C1 segment of cervical spinal cord (tissue), 14 donors: ENCODE measurements at regions not wholly inside any gene's neighbourhood (a gene's known extent, or its start where the extent isn't known, plus 50 kb on each side); places are given as distances from the start of the nearest gene placed in this dataset.
"Not testable (repeated sequence)": the region's sequence is repeated elsewhere in the genome, so short reads cannot be mapped to it uniquely, and the experiment has no call there.

Experiments
- DNase-seq, 14 donors: peaks; one replicate each; lab custom pipeline; 2025; lab: John Stamatoyannopoulos, UW

DNA sequence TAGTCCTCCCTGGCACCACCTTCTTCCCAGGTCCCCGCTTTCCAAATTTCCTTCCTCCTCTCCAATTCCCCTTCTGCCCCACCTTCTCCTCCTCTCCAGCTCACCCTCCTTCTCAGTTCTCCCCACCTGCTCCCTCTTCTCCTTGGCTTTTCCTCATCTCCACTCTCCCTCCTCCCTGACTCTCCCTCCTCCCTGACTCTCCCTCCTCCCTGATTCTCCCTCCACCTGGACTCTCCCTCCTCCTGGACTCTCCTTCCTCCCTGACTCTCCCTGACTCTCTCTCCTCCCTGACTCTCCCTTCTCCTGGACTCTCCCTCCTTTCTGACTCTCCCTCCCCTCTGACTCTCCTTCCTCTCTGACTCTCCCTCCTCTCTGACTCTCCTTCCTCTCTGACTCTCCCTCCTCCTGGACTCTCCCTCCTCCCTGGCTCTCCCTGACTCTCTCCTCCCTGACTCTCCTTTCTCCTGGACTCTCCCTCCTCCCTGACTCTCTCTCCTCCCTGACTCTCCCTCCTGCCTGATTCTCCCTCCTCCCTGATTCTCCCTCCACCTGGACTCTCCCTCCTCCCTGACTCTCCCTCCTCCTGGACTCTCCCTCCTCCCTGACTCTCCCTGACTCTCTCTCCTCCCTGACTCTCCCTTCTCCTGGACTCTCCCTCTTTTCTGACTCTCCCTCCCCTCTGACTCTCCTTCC, 169.3 kb downstream of the INHBB start:
- DNase-seq = not testable (repeated sequence)

DNA sequence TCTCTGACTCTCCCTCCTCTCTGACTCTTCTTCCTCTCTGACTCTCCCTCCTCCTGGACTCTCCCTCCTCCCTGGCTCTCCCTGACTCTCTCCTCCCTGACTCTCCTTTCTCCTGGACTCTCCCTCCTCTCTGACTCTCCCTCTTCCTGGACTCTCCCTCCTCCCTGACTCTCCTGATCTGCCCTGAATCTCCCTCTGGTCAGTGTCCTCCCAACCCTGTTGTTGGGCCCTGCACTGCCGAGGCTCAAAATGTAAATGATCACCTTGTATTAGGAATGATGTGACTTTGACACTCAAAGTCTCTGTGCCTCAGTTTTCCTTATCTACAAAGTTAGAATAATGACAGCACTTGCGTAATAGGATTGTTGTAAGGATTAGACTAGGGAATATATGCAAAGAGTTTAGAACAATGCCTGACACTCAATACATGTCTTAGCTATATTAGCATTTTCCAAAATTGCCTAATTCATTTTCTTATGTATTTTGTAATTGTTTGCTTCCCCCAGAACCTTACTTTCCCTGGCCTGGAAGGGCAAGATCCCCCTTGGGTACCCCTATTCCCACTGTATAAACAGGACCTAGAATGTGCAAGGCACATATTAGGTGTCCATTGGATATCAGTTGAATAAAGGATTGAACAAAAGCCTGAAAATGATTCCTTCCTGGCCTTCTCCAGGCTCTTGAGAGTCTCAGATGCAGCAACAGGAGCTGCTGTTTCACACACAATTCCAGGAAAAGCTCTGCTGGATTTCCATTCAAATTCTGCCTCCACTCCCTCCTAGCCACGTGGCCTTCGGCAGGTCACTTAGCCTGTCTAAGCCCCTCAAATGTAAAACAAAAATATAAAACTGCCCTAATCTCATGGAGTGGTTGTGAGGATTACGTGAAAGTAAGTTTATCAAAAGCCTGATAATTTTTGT, 170.1 kb downstream of the INHBB start:
- DNase-seq = no peak

DNA sequence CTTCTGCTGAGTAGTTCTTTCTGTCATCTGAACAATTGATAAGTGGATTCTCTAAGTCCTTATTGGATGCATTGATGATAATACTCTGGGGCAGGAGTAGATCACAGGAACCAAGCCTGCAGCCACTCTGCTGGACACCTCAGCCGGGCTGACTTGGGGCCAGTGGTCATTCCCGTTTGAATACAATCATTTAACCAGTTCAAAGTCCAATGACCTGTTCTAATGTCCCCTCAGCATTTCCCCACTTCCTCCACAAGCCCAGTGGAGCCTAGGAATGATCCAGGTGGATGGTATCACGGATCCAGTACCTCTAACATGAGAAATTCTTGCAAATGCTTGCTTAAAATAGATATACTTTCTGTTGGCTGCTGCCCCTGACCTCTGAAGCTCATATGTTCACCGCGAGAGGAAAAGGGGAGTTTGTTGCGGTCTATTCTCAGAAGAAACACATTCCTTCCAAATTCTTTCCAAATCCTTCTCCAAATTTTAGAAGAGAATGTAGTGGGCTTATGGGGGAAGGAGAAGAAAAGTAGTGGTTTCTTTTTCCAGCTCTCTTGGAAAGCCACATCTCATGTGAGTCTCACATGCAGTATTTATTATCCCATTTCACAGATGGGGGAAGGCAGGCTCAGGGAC, 170.9 kb downstream of the INHBB start:
- DNase-seq = no peak

DNA sequence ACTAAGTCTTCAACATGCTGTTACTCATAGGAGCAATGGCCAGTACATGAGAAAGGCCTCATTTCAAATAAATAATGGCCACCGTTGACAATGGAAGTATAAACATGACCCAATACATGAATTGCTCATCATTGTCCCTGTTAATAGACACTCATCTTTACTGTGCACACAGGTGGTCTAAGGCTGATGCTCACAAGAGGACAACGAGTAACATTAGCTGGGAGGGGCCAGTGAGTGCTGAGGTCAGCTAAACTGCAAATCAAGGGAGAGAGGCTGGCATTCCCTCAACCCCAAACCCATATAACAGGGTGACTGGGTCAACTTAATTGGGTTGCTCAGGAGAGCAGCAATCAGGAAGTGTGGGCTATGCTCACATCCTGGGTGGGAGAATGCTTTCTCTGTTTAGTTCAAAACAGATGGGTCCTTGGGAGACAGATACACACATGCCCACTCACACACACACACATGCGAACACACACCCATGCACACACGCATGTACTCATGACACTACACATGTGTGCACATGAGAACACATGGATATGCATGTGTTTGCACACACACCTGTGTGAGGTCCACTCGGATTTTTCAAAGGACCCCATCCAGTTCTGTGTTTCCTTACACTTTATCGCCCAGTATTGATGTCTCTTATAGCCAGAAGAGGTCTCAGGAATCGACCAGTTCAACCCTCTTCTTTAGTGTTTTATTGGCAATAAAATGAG, 172.0 kb downstream of the INHBB start:
- no peak for DNase-seq

DNA sequence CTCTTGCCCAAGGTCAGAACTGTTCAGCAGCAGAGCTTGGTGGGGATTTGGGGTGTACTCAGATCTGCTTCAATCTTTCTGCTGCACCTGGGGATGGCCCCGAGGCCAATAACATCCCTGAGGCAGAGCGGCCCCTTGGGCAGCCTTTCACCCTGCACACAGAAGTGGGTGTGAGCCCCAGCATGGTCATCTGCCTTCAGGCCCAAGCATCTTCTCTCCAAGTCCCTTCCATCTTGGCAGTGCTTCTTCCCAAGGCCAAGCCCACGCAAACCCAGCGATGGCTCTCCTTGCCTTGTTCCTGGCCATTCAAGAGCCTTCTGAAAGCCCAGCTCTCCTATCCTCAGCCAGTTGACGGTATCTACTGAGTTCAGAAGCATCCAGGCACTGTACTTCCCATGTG, 172.9 kb downstream of the INHBB start:
- no peak for DNase-seq

DNA sequence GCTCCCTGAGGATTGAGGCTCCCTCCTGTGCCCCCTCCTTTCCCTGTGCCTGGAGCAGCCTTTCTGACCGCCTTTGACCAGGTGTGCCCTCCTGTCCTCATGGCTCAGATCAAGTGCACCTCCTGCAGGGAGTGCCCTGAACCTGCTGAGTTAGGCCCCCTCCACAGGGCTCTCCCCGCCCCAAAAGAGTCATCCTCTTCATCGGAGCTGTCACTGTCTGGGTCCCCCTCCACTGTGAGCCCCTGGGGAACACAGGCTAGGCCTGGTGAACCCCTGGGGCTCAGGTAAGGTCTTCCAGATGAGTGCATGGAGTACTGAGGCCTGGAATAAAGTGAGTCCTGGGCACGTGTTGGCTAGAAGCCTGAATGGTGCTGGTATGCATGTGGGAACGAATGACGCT, 173.5 kb downstream of the INHBB start:
- DNase-seq = no peak

DNA sequence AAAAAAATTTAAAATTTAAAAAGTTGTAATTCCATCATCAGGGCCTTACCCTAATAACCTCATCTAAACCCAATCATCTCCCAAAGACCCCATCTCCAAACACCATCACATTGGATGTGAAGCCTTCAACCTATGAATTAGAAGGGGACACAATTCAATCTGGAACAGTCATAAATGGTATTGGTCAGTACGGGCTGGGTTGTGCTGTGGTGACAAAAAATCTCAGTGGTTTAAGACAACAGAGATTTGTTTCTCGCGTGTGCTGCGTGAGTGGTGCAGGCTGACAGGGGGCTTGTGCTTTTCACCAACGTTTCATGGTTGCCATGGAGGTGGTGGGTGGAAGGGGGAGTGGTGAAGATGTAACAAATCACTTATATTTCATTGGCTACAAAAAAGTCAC, 174.5 kb downstream of the INHBB start:
- DNase-seq = no peak

DNA sequence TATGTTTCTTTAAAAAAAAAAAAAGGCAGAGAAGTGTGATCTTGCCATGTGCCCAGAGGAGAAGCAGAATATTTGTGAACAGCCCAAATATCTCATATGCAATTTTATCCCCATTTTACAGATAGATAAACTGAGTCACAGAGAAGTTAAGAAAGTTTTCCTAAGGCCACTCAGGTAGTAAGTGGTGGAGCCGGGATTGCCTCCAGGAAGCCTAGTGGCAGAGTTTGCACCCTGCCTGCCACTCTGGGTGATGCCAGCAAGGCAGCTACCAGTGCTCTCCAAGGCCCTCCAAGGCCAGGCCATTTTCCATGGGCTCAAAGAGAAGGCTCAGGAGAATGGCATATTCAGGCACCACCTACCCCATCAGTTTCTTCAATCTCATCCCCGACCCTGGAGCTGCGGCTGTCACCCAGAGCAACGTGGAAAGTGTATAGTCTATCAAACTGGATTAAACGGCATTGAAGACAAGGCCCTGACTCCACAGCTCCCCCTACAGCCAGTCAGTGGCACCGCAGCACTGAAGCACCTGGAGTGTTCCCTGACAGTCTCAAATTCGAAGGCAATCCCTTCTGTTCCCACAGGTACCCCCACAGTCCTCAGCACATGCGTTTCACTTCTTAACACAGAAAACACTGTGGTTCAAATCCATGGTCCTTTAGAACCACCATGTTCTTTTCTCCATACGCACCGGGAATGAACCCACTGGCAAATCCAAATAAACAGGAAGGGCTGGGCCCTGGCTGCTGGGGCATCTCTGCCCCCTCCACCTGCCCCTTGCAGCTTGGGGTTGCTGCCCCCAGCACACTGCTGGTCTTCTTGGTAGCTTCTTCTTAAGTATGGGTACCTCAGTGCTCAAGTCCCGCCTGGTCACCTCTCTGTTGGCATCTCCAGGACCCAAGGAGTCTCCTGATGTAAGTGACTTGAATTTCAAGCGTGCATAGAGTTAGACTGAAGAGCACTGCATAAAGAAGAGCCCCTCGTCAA, 175.3 kb downstream of the INHBB start:
- DNase-seq = peak in 1 of 14 donors; percentile 25

DNA sequence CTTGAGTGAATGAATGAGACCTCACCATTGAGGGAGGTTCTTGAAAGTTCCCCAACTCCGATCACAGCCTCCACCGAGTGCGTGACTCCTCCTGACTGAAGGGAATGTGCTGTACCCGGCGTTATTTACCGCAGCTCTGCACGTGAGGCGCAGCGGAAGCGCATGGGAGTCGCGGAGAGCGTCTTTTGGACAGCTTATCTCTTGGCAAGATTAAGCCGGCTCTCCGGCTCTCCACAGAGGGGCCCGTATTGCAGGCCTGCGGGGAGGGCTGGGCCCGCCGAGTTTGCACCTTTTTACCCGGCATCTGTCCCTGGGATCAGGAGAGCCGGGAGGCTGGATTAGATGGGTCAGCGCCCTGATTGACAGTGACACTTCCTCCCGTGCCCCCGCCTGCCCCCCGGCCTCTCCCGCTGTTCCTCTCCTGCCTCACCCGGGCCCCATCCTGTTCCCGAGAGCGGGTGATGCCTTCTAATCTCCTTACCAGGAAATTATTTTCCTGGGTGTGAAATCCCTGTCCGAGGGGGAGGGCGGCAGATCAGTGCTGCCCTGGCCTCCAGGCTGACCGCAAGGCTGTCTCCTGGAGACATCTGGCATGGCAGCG, 176.3 kb downstream of the INHBB start:
- no peak for DNase-seq

DNA sequence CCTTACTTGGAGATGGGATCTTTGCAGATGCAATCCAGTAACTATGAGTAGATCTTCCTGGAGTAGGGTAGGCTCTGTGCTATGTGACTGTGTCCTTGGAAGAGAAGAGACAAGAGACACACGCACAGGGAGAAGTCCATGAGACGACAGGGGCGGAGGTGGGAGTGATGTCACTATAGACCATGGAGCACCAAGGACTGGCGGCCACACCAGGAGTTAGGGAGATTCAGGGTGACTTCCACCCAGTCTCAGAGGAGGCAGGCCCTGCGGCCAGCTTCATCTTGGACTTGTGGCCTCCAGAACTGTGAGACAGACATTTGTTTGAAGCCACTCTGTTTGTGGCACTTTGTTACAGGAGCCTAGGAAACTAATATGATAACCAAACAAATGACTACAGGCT, 177.8 kb downstream of the INHBB start:
- no peak for DNase-seq

DNA sequence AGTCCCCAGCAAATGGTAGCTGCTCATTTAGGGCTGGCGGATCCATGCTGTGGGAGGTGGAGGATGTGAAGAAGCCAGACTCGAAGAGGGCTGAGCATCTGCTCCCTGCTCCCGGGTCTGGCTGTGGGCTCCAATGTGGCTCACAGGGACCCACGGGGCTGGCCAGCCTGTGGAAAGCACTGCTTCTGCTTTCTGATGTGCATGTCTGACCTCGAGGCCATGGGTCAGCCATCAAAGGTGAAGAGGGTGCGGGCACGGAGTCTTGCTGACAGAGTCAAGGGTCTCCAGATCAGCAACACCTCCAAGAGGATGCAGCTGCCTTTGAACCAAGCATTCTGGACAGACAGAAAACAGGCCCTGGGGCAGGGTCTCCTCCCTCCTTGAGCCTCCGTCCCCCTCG, 178.2 kb downstream of the INHBB start:
- DNase-seq = no peak

DNA sequence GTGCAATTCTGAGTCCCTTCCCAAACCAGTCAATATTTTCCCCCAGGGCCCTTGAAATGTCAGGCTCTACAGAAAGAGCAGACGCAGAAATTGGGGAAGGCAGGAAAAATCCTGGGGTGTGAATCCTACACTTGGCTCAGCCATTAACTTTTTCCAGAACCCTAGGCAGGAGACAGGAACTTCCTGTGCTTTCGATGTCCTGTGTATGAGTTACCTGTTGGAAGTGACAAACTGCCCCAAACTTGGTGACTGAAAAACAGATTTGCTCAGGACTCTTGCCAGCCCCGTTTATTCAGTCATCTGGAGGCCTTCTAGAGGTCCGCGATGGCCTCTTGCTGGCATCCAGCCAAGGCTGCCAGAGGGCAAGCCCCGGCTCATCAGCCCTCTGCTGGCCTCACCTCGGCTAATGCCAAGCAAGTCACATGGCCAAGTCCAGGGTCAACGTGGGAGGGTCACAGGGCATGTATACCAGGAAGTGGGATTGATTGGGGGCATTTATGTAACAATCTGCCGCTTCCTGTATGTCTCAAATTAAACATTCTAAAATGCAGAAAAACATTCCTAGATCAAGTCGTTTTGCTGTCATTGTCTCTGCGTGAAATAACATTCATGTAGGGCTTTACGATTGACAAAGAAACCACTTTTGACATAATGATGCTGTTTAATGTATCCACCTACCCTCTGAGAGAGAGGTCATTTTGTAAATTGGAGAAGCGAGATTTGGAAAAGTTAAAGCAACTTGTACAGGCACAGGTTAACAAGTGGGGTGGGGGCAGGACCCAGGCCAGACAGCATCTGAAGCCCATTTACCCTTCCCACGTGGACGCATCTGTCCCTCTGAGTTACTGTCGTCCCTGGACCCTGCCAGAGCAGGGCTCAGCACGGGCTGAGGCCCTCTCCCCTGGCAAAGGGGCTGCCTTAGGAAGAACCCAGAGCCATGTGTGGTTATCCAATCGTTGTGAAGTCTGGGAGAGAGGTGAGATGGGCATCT, 179.4 kb downstream of the INHBB start:
- no peak for DNase-seq

DNA sequence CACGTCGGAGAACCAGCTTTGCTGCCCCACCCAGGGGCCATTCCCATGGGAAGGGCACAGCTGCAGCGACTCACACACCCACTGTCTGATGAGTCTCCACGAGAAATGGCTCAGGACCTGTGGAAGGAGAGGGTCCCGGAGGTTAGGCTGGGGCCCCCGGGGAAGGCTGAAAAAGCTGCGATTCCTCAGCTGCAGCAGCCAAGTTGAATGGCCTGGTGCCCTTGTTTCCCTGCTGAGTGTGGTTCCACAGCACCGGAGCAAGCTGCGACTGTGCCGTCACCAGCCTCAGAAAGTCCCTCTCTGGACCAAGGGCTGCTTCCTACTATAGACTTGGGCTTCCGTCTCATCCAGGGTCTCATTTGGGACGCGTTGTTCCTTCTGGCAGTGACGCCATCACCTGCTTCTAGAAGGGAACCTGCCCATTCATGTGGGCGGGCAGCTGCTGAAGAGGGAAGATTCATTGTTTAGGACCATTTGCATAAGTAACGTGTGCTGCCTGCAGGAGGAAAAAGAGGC, 180.2 kb downstream of the INHBB start:
- DNase-seq = no peak

DNA sequence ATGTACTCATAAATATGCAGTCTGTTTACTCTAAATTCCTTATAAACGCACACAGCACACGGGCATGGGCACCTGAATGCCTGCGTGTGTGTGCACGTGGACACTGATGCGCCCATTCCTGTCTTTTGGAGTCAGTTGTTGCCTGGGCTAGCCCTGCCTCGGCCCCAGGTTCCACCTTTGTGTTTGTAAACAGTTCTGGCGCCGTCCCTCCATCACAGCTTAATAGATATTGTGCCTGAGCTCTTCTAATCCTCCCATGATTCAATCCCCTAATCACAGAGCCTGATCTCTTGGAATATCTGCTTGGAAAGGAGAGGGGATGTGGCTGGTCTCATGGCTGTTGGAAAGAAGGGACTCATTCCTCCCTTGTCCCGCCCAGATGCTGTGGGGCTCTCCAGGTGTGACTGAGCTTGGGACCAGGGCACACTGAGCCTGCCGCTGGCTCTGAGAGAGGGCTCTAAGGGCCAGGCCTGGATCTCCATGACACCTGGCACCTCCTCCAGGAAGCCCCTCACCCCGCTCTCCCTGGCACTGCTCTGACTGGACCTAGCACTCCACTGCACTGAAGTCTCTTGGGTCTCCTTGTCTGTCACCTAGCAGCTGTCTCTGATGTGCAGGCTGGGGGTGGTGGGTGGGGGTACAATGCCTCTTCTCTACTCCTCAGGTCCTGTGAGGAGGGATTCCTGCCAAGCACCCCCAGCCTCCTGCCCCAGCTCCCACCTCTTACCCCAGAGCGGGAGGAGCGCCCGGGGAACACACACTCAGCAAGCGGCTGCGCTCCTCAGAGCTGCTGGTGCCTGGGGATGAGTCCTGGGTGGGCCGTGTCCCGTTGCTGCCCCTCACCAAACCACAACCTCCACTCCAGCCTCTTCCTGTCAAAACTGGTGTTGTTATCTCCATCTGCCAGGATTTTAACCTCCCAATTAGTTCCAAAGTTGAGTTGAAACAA, 181.3 kb downstream of the INHBB start:
- no peak for DNase-seq

DNA sequence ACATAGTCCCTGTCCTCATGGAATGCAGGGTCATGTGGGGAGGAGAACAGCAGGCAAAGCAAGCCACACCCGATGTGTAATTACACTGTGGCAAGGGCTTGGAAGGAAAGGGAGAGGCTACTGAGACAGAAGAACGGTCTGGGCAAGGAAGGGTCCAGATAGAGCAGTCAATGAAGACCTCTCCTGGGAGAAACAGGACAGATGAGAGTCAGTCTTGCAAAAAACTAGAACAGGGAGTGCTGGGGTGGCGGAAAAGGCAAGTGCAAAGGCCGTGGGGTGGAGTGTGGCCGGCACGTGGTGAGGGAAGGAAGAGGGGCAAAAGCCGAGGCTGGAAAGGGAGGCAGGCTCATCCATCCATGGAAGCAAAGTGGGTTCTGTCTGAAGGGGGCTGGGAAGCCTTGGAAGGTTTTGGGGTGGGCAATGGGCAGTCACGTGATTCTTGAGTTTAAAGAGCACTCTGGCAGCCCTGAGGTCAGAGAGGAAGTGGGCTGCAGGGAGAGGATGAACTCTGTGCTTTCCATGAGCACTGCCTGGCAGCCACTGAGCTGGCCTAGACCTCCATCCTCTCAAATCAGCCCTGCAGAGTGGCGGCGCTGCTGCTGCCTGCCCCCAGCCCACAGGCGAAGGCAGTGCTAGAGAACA, 182.2 kb downstream of the INHBB start:
- DNase-seq = no peak

DNA sequence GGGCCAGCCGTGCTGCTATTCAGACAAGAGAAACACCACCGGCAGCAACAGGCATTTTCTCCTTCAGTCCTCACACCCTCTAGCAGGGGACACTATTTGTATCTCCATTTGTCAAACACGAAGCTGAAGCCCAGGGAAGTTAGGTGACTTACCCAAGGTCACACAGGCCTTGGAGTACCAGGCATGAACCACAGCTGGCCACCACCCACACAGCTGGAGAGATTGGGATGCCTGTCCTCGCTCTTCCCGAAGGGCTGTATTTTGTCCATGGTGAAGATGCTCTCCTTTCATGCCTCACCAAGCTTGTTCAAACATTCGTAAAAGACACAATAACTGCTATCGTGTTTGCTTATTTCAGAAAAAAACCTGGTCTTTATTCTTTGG, 182.7 kb downstream of the INHBB start:
- no peak for DNase-seq

DNA sequence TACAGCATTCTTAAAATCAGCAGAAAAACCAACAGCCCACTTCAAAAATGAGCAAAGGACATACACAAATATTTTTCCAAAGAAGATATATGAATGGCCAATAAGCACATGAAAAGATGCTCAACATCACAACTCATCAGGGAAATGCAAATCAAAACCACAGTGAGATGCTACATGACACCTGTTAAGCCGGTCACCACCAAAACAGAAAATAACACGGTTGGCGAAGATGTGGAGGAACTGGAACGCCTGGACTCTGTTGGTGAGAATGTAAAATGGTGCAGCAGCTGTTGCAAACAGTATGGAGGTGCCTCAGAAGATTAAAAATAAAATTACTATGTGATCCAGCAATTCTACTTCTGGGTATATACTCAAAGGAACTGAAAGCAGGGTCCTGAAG, 184.8 kb downstream of the INHBB start:
- no peak for DNase-seq
